Endothelial cell of umbilical vein (primary cell): ENCODE measurements at regions not wholly inside any gene's neighbourhood (a gene's known extent, or its start where the extent isn't known, plus 50 kb on each side); places are given as distances from the start of the nearest gene placed in this dataset.

Experiments used
- BruUV-seq: library from RNA; stranded (reverse); fragments of 400-500 nt; replicated peaks from 2 replicates; lab custom pipeline; 2021; lab: Mats Ljungman, UMichigan
- CTCF ChIA-PET: fragments of 300-600, 350-600 bp; sonication (Branson Sonifier 250); formaldehyde crosslinking; loops from one replicate; lab custom pipeline; 2021; ENCODE audit warnings: antibody characterized with exemption, inconsistent platforms; lab: Charles Lee
- POLR2A ChIA-PET: fragments of 300-600, 350-600 bp; sonication (Branson Sonifier 250); formaldehyde crosslinking; loops from one replicate; lab custom pipeline; 2021; ENCODE audit warnings: antibody characterized with exemption, inconsistent platforms; lab: Charles Lee
- DNase-seq: peaks from one replicate; pipeline ENCODE4 v3.0.0-alpha.2; 2011; ENCODE audit warnings: low read depth, low spot score
- FAIRE-seq: peaks from 2 replicates; lab custom pipeline; 2011; peaks lifted over from hg19 to GRCh38; lab: Jason Lieb, UNC
- H2AFZ ChIP-seq: 2 replicates; pipeline ENCODE4 v1.6.0; 2012; ENCODE audit warnings: low read depth, low read length, control low read depth, inconsistent platforms
- H3K27ac ChIP-seq: 2 replicates; pipeline ENCODE4 v1.5.1; 2011; ENCODE audit warnings: low read depth, mild to moderate bottlenecking, control low read depth, low read length, moderate library complexity; ENCODE audit not compliant: insufficient read depth
- H3K27me3 ChIP-seq, 2 experiments: 2 replicates each; pipeline versions ENCODE4 v1.6.0 to v1.6.1; 2011; ENCODE audit warnings: low read length in 2 of 2, mixed read lengths in 1 of 2; ENCODE audit not compliant: control insufficient read depth in 2 of 2, insufficient read depth in 2 of 2
- H3K36me3 ChIP-seq, 2 experiments: 2 replicates in 1 of 2; 3 replicates in 1 of 2; pipeline ENCODE4 v1.5.1; 2011; ENCODE audit warnings: low read length in 2 of 2, mild to moderate bottlenecking in 1 of 2, moderate library complexity in 1 of 2; ENCODE audit not compliant: control insufficient read depth in 2 of 2, insufficient read depth in 2 of 2; ENCODE audit errors: extremely low read depth in 1 of 2
- H3K4me1 ChIP-seq: 3 replicates; pipeline ENCODE4 v1.5.1; 2011; ENCODE audit warnings: mild to moderate bottlenecking, low read length; ENCODE audit not compliant: control insufficient read depth, insufficient read depth; ENCODE audit errors: extremely low read depth
- H3K4me2 ChIP-seq: 2 replicates; pipeline ENCODE4 v1.6.1; 2011; ENCODE audit warnings: low read length, control low read depth, mixed read lengths; ENCODE audit not compliant: insufficient read depth
- H3K4me3 ChIP-seq, 3 experiments: fragments of 200-600 bp in 1 of 3; sonication (generic), shearing (Covaris generic) in 1 of 3; replicated peaks in 1 of 3; 2 replicates each; pipeline ENCODE4 v1.5.1; 2011 to 2016; ENCODE audit warnings: control low read depth in 3 of 3, low read length in 3 of 3, mild to moderate bottlenecking in 2 of 3, inconsistent platforms in 1 of 3, low read depth in 1 of 3, moderate library complexity in 1 of 3; ENCODE audit not compliant: insufficient read depth in 1 of 3
- H3K79me2 ChIP-seq: 2 replicates; pipeline ENCODE4 v1.6.0; 2012; ENCODE audit warnings: low read length, inconsistent platforms; ENCODE audit not compliant: control insufficient read depth, insufficient read depth
- H3K9ac ChIP-seq: replicated peaks from 2 replicates; pipeline ENCODE3; 2011; ENCODE audit warnings: low read length, control low read depth; ENCODE audit not compliant: insufficient read depth; ENCODE audit errors: extremely low read depth
- H3K9me1 ChIP-seq: replicated peaks from 3 replicates; pipeline ENCODE4 v1.6.0; 2011; ENCODE audit warnings: mild to moderate bottlenecking, low read length; ENCODE audit not compliant: control insufficient read depth, insufficient read depth; ENCODE audit errors: extremely low read depth
- H3K9me3 ChIP-seq: replicated peaks from 2 replicates; pipeline ENCODE4 v1.5.1; 2012; ENCODE audit warnings: low read length, inconsistent platforms; ENCODE audit not compliant: control insufficient read depth, insufficient read depth
- H4K20me1 ChIP-seq: replicated peaks from 2 replicates; pipeline ENCODE3; 2011; ENCODE audit warnings: mild to moderate bottlenecking, low read length; ENCODE audit not compliant: control insufficient read depth, insufficient read depth; ENCODE audit errors: extremely low read depth
- EZH2 ChIP-seq: IDR thresholded peaks from 2 replicates; pipeline ENCODE4 v1.6.1; 2012; ENCODE audit warnings: borderline replicate concordance, low read depth, mild to moderate bottlenecking, moderate library complexity, low read length, inconsistent platforms; ENCODE audit not compliant: severe bottlenecking
- FOS ChIP-seq: IDR thresholded peaks from 2 replicates; pipeline ENCODE4 v1.6.1; 2011; ENCODE audit warnings: mild to moderate bottlenecking, low read length, moderate library complexity, borderline replicate concordance; ENCODE audit not compliant: insufficient read depth
- GATA2 ChIP-seq: IDR thresholded peaks from 2 replicates; pipeline ENCODE4 v1.7.0; 2011; ENCODE audit warnings: low read depth, mild to moderate bottlenecking, moderate library complexity, mixed read lengths, low read length; ENCODE audit not compliant: insufficient read length, insufficient read depth
- JUN ChIP-seq: IDR thresholded peaks from 2 replicates; pipeline ENCODE4 v1.6.1; 2011; ENCODE audit warnings: borderline replicate concordance, low read depth; ENCODE audit not compliant: insufficient read length, insufficient read depth
- MYC ChIP-seq: IDR thresholded peaks from one replicate; pipeline ENCODE4 v1.6.1; 2011; ENCODE audit warnings: mild to moderate bottlenecking, low read depth, low read length
- POLR2A ChIP-seq: IDR thresholded peaks from 2 replicates; pipeline ENCODE4 v1.6.1; 2012; ENCODE audit warnings: low read depth, mild to moderate bottlenecking, control low read depth, low read length
- POLR2AphosphoS5 ChIP-seq: IDR thresholded peaks from 2 replicates; pipeline ENCODE4 v1.6.1; 2012; ENCODE audit warnings: low read depth, mild to moderate bottlenecking, control low read depth, low read length, moderate library complexity; ENCODE audit not compliant: insufficient read depth
- dilution Hi-C: fragments of 300-500 bp; cut with MboI; formaldehyde crosslinking; loops from one replicate; pipeline ENCODE4 v1.15.0; 2019; ENCODE audit warnings: low sequenced_read_pairs; ENCODE audit not compliant: extremely low pct_ligation_motif_present
- intact Hi-C: fragments of 100-400 bp; cut with micrococcal nuclease; formaldehyde crosslinking; loops from one replicate; pipeline ENCODE4 v1.10.0; 2022
- TF ChIP-seq, protein P1 (sequence below), 2 donors: IDR thresholded peaks; 1 replicate in 1 of 2; 2 replicates in 1 of 2; pipeline ENCODE4 v1.5.1; 2011; ENCODE audit warnings: low read length in 2 of 2, mild to moderate bottlenecking in 2 of 2, moderate library complexity in 2 of 2, control low read depth in 1 of 2, inconsistent platforms in 1 of 2, low read depth in 1 of 2; ENCODE audit not compliant: insufficient read depth in 1 of 2; ENCODE audit errors: extremely low read depth in 1 of 2
- TF ChIP-seq, protein P2 (sequence below): IDR thresholded peaks from 2 replicates; pipeline ENCODE4 v1.6.1; 2011; ENCODE audit not compliant: insufficient read depth, insufficient read length

DNA sequence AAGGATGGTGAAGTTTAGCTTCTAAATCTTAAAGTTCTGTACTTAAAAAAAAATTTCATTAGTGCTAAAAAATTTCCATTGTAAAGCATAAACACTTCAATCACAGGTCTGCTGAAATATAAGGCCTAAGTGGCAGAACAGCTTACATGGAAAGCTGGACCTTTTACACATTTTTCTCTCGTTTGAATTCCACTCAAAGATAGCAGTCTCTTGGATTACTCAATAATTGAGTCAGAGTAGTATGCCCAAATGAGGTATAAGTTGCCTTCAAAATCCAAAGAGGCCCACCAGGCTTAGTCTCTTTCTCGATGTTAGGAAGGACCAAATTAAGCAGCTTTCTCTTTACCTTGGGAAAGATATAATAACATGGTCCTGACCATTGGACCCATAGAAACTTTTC, 220.4 kb upstream of the CWC22 start:
- Histone ChIP-seq H4K20me1 (no peaks in the 10 kb centered on the region), H3K79me2 (no peaks in the 10 kb centered on the region), H3K27ac (no peak overlapping the region), H2AFZ (no peak overlapping the region), H3K36me3 (no peaks in the 10 kb centered on the region), H3K9ac (no peak overlapping the region), H3K9me1 (no peaks in the 10 kb centered on the region), H3K4me1 (no peaks in the 10 kb centered on the region), H3K4me2 (no peak overlapping the region), H3K27me3 (no peaks in the 10 kb centered on the region), H3K9me3 (no peaks in the 10 kb centered on the region), H3K4me3 (no peak overlapping the region)
- dilution Hi-C loops, result no loop called here
- no TSS peak for BruUV-seq
- no peak for DNase-seq
- FAIRE-seq, result no peak
- POLR2A ChIA-PET, result no interaction called here
- intact Hi-C loops, result no loop called here
- CTCF ChIA-PET, result no interaction called here
- TF ChIP-seq FOS (no peak), JUN (no peak), POLR2AphosphoS5 (no peak), MYC (no peak), EZH2 (no peak), GATA2 (no peak), POLR2A (no peak)
- TF ChIP-seq, protein P1, sequence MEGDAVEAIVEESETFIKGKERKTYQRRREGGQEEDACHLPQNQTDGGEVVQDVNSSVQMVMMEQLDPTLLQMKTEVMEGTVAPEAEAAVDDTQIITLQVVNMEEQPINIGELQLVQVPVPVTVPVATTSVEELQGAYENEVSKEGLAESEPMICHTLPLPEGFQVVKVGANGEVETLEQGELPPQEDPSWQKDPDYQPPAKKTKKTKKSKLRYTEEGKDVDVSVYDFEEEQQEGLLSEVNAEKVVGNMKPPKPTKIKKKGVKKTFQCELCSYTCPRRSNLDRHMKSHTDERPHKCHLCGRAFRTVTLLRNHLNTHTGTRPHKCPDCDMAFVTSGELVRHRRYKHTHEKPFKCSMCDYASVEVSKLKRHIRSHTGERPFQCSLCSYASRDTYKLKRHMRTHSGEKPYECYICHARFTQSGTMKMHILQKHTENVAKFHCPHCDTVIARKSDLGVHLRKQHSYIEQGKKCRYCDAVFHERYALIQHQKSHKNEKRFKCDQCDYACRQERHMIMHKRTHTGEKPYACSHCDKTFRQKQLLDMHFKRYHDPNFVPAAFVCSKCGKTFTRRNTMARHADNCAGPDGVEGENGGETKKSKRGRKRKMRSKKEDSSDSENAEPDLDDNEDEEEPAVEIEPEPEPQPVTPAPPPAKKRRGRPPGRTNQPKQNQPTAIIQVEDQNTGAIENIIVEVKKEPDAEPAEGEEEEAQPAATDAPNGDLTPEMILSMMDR (IDR thresholded peaks at IDR 0.05; ENCODE audit: extremely low read depth in 1 of 2, insufficient read depth in 1 of 2, low read depth in 1 of 2, low read length in 2 of 2), result no peak
- TF ChIP-seq, protein P2, sequence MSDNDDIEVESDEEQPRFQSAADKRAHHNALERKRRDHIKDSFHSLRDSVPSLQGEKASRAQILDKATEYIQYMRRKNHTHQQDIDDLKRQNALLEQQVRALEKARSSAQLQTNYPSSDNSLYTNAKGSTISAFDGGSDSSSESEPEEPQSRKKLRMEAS, result no peak
